ENCODE measurements at regions not wholly inside any gene's neighbourhood (a gene's known extent, or its start where the extent isn't known, plus 50 kb on each side); places are given as distances from the start of the nearest gene placed in this dataset.

- no peak overlapping the region for H3K27ac ChIP-seq (ENCODE audit: low read depth, low read length)
- H3K9ac ChIP-seq (ENCODE audit: low read depth in 1 of 2, low read length in 2 of 2): no peak overlapping the region
- peaks cover 0 to 3% of the 10 kb centered on the region in 2 donors for H3K4me1 ChIP-seq (ENCODE audit: control insufficient read depth in 1 of 2, insufficient read depth in 2 of 2, low read length in 2 of 2)
- no peak overlapping the region for H3K4me3 ChIP-seq (ENCODE audit: low read depth in 1 of 2, low read length in 2 of 2)
- no peaks in the 10 kb centered on the region for H3K36me3 ChIP-seq (ENCODE audit: control insufficient read depth in 1 of 2, insufficient read depth in 2 of 2, low read length in 2 of 2)
- no peaks in the 10 kb centered on the region for H3K27me3 ChIP-seq (ENCODE audit: control insufficient read depth in 1 of 2, insufficient read depth in 2 of 2, low read length in 2 of 2)
- no peaks in the 10 kb centered on the region for H3K9me3 ChIP-seq (ENCODE audit: control insufficient read depth in 1 of 2, low read length in 2 of 2)
Measured at GRCh38 chr7:41006306-41006995, 696.4 kb downstream of the INHBA start.

- peaks cover 0 to 3% of the 10 kb centered on the region in 2 donors for H3K4me1 ChIP-seq (ENCODE audit: control insufficient read depth in 1 of 2, insufficient read depth in 2 of 2, low read length in 2 of 2)
- H3K27ac ChIP-seq (ENCODE audit: low read depth, low read length): no peak overlapping the region
- no peaks in the 10 kb centered on the region for H3K27me3 ChIP-seq (ENCODE audit: control insufficient read depth in 1 of 2, insufficient read depth in 2 of 2, low read length in 2 of 2)
- no peaks in the 10 kb centered on the region for H3K36me3 ChIP-seq (ENCODE audit: control insufficient read depth in 1 of 2, insufficient read depth in 2 of 2, low read length in 2 of 2)
- no peak overlapping the region for H3K9ac ChIP-seq (ENCODE audit: low read depth in 1 of 2, low read length in 2 of 2)
- H3K9me3 ChIP-seq (ENCODE audit: control insufficient read depth in 1 of 2, low read length in 2 of 2): no peaks in the 10 kb centered on the region
- H3K4me3 ChIP-seq (ENCODE audit: low read depth in 1 of 2, low read length in 2 of 2): no peak overlapping the region
Measured at GRCh38 chr7:41005374-41005901, 697.5 kb downstream of the INHBA start.

DNA sequence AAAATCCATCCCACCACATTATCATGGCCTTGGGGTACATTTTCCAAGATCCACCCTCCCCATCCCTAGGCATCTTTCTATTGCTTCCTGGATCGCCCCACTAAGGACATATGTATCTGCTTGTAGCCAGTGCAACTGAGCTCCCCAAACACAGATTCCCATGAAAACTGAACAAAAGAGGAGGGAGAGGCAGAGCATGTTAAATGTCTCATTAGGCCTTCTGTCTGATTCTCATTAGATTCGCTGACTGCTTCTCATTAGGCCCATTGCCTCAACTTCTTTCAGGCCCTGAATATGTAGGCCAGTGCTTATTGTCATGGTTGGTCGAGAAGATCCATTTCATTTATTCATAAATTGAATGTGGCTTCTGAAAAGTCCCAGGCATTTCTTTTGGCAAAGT lies 698.9 kb downstream of the INHBA start:
- Histone ChIP-seq H3K4me1 (ENCODE audit: control insufficient read depth in 1 of 2, insufficient read depth in 2 of 2, low read length in 2 of 2) (peaks cover 0 to 3% of the 10 kb centered on the region in 2 donors), H3K27me3 (ENCODE audit: control insufficient read depth in 1 of 2, insufficient read depth in 2 of 2, low read length in 2 of 2) (no peaks in the 10 kb centered on the region), H3K27ac (ENCODE audit: low read depth, low read length) (no peak overlapping the region), H3K36me3 (ENCODE audit: control insufficient read depth in 1 of 2, insufficient read depth in 2 of 2, low read length in 2 of 2) (no peaks in the 10 kb centered on the region), H3K9me3 (ENCODE audit: control insufficient read depth in 1 of 2, low read length in 2 of 2) (no peaks in the 10 kb centered on the region), H3K4me3 (ENCODE audit: low read depth in 1 of 2, low read length in 2 of 2) (no peak overlapping the region), H3K9ac (ENCODE audit: low read depth in 1 of 2, low read length in 2 of 2) (no peak overlapping the region)

DNA sequence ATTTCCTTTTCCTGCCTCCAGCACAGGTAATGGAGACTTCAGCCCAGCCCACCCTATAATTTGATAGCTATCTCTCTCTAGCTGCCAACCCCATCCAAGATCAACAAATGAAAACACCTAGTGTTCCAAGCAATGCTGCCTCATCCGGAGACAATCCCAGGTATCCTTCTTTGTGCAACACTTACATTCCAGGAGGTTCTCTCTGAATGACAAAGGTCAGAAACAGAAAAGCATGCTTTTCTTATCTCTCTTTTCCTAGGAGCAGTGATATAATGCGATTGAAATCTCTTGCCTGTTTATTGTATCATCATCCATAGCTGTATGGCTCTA lies 699.3 kb downstream of the INHBA start:
- no peak overlapping the region for H3K27ac ChIP-seq (ENCODE audit: low read depth, low read length)
- no peak overlapping the region for H3K4me3 ChIP-seq (ENCODE audit: low read depth in 1 of 2, low read length in 2 of 2)
- no peak overlapping the region for H3K9ac ChIP-seq (ENCODE audit: low read depth in 1 of 2, low read length in 2 of 2)
- no peaks in the 10 kb centered on the region for H3K9me3 ChIP-seq (ENCODE audit: control insufficient read depth in 1 of 2, low read length in 2 of 2)
- no peaks in the 10 kb centered on the region for H3K36me3 ChIP-seq (ENCODE audit: control insufficient read depth in 1 of 2, insufficient read depth in 2 of 2, low read length in 2 of 2)
- peaks cover 0 to 3% of the 10 kb centered on the region in 2 donors for H3K4me1 ChIP-seq (ENCODE audit: control insufficient read depth in 1 of 2, insufficient read depth in 2 of 2, low read length in 2 of 2)
- H3K27me3 ChIP-seq (ENCODE audit: control insufficient read depth in 1 of 2, insufficient read depth in 2 of 2, low read length in 2 of 2): no peaks in the 10 kb centered on the region

DNA sequence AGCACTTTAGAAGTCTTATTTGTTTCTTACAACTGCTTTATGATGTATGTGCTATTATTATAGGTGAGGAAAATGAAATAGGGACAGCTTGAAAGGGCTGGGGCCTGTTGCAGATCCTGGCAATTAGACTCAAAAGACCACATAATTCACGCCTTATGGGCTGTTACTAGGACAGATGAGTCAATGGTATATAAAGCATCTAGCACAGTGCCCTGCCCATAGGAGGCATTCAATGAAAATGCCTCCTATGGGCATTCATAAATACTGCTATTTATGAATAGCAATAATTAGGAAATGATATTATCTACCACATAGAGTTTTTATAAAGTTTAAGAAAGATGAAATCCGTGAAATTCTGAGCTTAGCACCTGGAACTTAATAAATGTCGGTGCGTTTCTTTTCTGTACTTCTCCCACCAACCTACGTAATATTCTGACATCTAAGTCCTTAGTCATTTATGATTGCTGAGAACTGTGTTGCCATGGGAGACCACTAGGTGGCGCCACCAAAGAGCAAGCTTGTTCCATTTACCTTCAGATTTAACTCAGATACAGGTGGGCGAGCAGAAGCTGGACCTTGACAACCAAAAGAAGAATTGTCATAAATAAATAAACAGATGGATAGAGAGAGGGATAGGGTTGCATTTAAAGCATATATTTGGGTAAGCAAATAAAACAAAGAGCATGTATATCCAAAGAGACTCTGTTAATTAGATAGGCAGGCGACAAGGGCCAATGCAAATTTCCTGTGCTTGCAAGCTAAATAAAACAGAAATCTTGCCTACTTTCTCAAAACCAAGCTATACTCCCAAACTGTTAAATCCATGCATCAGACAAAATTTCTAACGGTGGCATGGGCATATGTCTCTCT lies 699.9 kb downstream of the INHBA start:
- Histone ChIP-seq H3K27ac (ENCODE audit: low read depth, low read length) (no peak overlapping the region), H3K27me3 (ENCODE audit: control insufficient read depth in 1 of 2, insufficient read depth in 2 of 2, low read length in 2 of 2) (no peaks in the 10 kb centered on the region), H3K9ac (ENCODE audit: low read depth in 1 of 2, low read length in 2 of 2) (no peak overlapping the region), H3K4me3 (ENCODE audit: low read depth in 1 of 2, low read length in 2 of 2) (no peak overlapping the region), H3K4me1 (ENCODE audit: control insufficient read depth in 1 of 2, insufficient read depth in 2 of 2, low read length in 2 of 2) (peaks cover 0 to 3% of the 10 kb centered on the region in 2 donors), H3K9me3 (ENCODE audit: control insufficient read depth in 1 of 2, low read length in 2 of 2) (no peaks in the 10 kb centered on the region), H3K36me3 (ENCODE audit: control insufficient read depth in 1 of 2, insufficient read depth in 2 of 2, low read length in 2 of 2) (no peaks in the 10 kb centered on the region)

DNA sequence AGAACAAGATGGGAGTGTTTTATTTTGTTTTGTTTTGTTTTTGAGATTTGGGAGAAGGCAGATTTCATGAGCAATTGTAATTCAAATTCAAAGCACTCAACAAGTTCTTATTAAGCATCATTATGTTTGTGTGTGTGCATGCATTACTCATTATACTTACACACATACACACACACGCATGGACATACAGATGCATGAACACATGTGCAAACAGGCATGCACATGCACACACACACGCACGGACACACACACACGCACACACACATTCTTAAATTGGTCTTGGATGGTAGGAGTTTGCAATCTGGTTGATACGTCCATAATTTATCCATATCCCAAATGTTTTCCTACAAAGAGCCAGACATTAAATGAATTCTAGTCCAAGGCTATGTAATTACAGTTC lies 702.8 kb downstream of the INHBA start:
- no peaks in the 10 kb centered on the region for H3K36me3 ChIP-seq (ENCODE audit: control insufficient read depth in 1 of 2, insufficient read depth in 2 of 2, low read length in 2 of 2)
- no peak overlapping the region for H3K27ac ChIP-seq (ENCODE audit: low read depth, low read length)
- no peaks in the 10 kb centered on the region for H3K9me3 ChIP-seq (ENCODE audit: control insufficient read depth in 1 of 2, low read length in 2 of 2)
- H3K9ac ChIP-seq (ENCODE audit: low read depth in 1 of 2, low read length in 2 of 2): no peak overlapping the region
- no peaks in the 10 kb centered on the region for H3K27me3 ChIP-seq (ENCODE audit: control insufficient read depth in 1 of 2, insufficient read depth in 2 of 2, low read length in 2 of 2)
- no peak overlapping the region for H3K4me3 ChIP-seq (ENCODE audit: low read depth in 1 of 2, low read length in 2 of 2)
- H3K4me1 ChIP-seq (ENCODE audit: control insufficient read depth in 1 of 2, insufficient read depth in 2 of 2, low read length in 2 of 2): no peaks in the 10 kb centered on the region

DNA sequence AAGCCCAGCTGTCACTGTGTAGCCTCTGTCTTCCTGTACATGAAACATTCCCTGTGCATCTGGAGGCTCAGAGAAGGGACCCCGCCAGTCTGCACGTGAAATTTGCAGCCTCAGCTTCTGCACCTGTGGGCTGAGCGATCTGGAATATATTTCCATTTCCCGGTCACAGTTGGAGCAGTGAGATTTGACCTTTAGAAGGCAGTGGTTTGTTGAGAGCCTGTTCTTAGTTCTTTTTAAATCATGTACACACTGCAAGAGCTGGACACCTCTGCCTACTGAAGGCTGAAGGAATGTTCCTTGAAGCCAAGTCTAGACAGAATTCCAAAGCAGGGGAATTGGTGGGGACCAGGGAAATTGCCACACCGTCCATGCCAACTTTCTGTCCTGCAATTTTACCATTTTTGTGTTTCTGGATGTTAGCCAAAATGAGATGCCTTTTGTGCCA lies 706.6 kb downstream of the INHBA start:
- no peaks in the 10 kb centered on the region for H3K4me1 ChIP-seq (ENCODE audit: control insufficient read depth in 1 of 2, insufficient read depth in 2 of 2, low read length in 2 of 2)
- no peaks in the 10 kb centered on the region for H3K27me3 ChIP-seq (ENCODE audit: control insufficient read depth in 1 of 2, insufficient read depth in 2 of 2, low read length in 2 of 2)
- no peak overlapping the region for H3K27ac ChIP-seq (ENCODE audit: low read depth, low read length)
- no peaks in the 10 kb centered on the region for H3K9me3 ChIP-seq (ENCODE audit: control insufficient read depth in 1 of 2, low read length in 2 of 2)
- no peaks in the 10 kb centered on the region for H3K36me3 ChIP-seq (ENCODE audit: control insufficient read depth in 1 of 2, insufficient read depth in 2 of 2, low read length in 2 of 2)
- no peak overlapping the region for H3K9ac ChIP-seq (ENCODE audit: low read depth in 1 of 2, low read length in 2 of 2)
- no peak overlapping the region for H3K4me3 ChIP-seq (ENCODE audit: low read depth in 1 of 2, low read length in 2 of 2)

DNA sequence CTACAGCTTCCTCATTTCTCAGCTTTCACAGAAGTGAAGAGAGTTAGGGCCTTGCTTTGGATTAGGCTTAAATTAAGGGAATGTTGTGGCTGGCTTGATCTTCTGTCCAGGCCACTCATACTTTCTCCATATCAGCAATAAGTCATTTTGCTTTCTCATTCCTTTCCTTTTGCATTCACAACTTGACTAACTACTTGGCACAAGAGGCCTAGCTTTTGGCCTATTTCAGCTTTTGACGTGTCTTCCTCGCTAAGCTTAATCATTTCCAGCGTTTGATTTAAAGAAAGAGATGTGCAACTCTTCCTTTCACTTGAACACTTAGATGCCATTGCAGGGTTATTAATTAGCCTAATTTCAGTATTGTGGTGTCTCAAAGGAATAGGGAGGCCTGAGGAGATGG lies 712.0 kb downstream of the INHBA start:
- Histone ChIP-seq H3K4me3 (ENCODE audit: low read depth in 1 of 2, low read length in 2 of 2) (no peak overlapping the region), H3K27ac (ENCODE audit: low read depth, low read length) (no peak overlapping the region), H3K9ac (ENCODE audit: low read depth in 1 of 2, low read length in 2 of 2) (no peak overlapping the region), H3K27me3 (ENCODE audit: control insufficient read depth in 1 of 2, insufficient read depth in 2 of 2, low read length in 2 of 2) (no peaks in the 10 kb centered on the region), H3K9me3 (ENCODE audit: control insufficient read depth in 1 of 2, low read length in 2 of 2) (no peaks in the 10 kb centered on the region), H3K4me1 (ENCODE audit: control insufficient read depth in 1 of 2, insufficient read depth in 2 of 2, low read length in 2 of 2) (no peaks in the 10 kb centered on the region), H3K36me3 (ENCODE audit: control insufficient read depth in 1 of 2, insufficient read depth in 2 of 2, low read length in 2 of 2) (no peaks in the 10 kb centered on the region)

GRCh38 chr7:40987571-40987970 lies 715.3 kb downstream of the INHBA start:
- no peaks in the 10 kb centered on the region for H3K9me3 ChIP-seq (ENCODE audit: control insufficient read depth in 1 of 2, low read length in 2 of 2)
- H3K4me1 ChIP-seq (ENCODE audit: control insufficient read depth in 1 of 2, insufficient read depth in 2 of 2, low read length in 2 of 2): no peaks in the 10 kb centered on the region
- no peaks in the 10 kb centered on the region for H3K27me3 ChIP-seq (ENCODE audit: control insufficient read depth in 1 of 2, insufficient read depth in 2 of 2, low read length in 2 of 2)
- H3K36me3 ChIP-seq (ENCODE audit: control insufficient read depth in 1 of 2, insufficient read depth in 2 of 2, low read length in 2 of 2): no peaks in the 10 kb centered on the region
- no peak overlapping the region for H3K27ac ChIP-seq (ENCODE audit: low read depth, low read length)
- H3K9ac ChIP-seq (ENCODE audit: low read depth in 1 of 2, low read length in 2 of 2): no peak overlapping the region
- no peak overlapping the region for H3K4me3 ChIP-seq (ENCODE audit: low read depth in 1 of 2, low read length in 2 of 2)

DNA sequence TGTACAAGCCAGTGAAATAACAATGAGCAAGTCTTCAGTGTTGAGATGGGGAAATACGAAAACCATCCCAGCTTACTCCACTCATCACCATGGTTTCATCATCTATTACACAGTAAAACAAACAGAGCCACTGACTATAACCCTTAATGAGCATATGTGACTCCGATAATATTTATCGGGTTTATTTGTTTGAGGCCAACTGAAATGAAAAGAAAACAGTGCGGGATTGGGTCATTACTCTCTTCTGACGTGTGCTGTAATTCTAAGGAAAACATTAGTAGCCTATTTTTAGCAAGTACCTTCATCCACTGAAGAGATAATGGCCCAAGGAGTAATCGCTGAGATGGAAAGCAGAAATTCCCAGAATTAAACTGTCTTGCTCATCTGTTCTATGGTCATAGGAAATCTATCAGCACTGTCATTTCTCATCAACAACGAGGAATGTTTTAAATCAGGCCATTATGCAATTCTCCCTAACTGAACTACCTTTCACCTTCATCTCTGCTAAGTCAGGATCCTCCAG lies 716.5 kb downstream of the INHBA start:
- Histone ChIP-seq H3K9me3 (ENCODE audit: control insufficient read depth in 1 of 2, low read length in 2 of 2) (no peaks in the 10 kb centered on the region), H3K9ac (ENCODE audit: low read depth in 1 of 2, low read length in 2 of 2) (no peak overlapping the region), H3K4me1 (ENCODE audit: control insufficient read depth in 1 of 2, insufficient read depth in 2 of 2, low read length in 2 of 2) (no peaks in the 10 kb centered on the region), H3K27me3 (ENCODE audit: control insufficient read depth in 1 of 2, insufficient read depth in 2 of 2, low read length in 2 of 2) (no peaks in the 10 kb centered on the region), H3K36me3 (ENCODE audit: control insufficient read depth in 1 of 2, insufficient read depth in 2 of 2, low read length in 2 of 2) (no peaks in the 10 kb centered on the region), H3K4me3 (ENCODE audit: low read depth in 1 of 2, low read length in 2 of 2) (no peak overlapping the region), H3K27ac (ENCODE audit: low read depth, low read length) (no peak overlapping the region)

Measured in duodenal mucosa (tissue), 2 donors.